A673 (cell line): ENCODE measurements at regions not wholly inside any gene's neighbourhood (a gene's known extent, or its start where the extent isn't known, plus 50 kb on each side); places are given as distances from the start of the nearest gene placed in this dataset.

Experiments used
- BruUV-seq: library from RNA; stranded (reverse); fragments of 400-500 nt; replicated peaks from 2 replicates; lab custom pipeline; 2021; lab: Mats Ljungman, UMichigan
- CTCF ChIA-PET: fragments of 300-600 bp; sonication (Branson Sonifier 250); formaldehyde crosslinking; loops from one replicate; lab custom pipeline; 2022; ENCODE audit warnings: antibody characterized with exemption; lab: Charles Lee
- POLR2A ChIA-PET: fragments of 300-600 bp; sonication (Branson Sonifier 250); formaldehyde crosslinking; loops from one replicate; lab custom pipeline; 2022; ENCODE audit warnings: antibody characterized with exemption; ENCODE audit not compliant: low non-redundant PET; lab: Charles Lee
- DNase-seq: peaks from one replicate; pipeline ENCODE4 v3.0.0-alpha.2; 2015; ENCODE audit warnings: low spot score
- H3K27ac ChIP-seq: fragments of 200-600 bp; sonication (generic); 2 replicates; pipeline ENCODE4 v1.5.1; 2016; ENCODE audit warnings: mixed run types, low read depth, mild to moderate bottlenecking, mixed read lengths, antibody characterized with exemption, low read length; ENCODE audit not compliant: poor library complexity, severe bottlenecking
- H3K27me3 ChIP-seq: fragments of 200-600 bp; sonication (generic); replicated peaks from 2 replicates; pipeline ENCODE4 v1.6.1; 2017; ENCODE audit warnings: mixed run types, low read depth, mild to moderate bottlenecking, mixed read lengths, antibody characterized with exemption, low read length; ENCODE audit not compliant: insufficient read depth, poor library complexity
- H3K36me3 ChIP-seq: fragments of 200-600 bp; sonication (generic); 2 replicates; pipeline ENCODE4 v1.6.1; 2016; ENCODE audit warnings: mixed run types, mild to moderate bottlenecking, mixed read lengths, antibody characterized with exemption, low read length; ENCODE audit not compliant: insufficient read depth, poor library complexity, severe bottlenecking
- H3K4me1 ChIP-seq: fragments of 200-600 bp; sonication (generic); 2 replicates; pipeline ENCODE4 v1.6.1; 2017; ENCODE audit warnings: mixed run types, mild to moderate bottlenecking, mixed read lengths, antibody characterized with exemption, low read length; ENCODE audit not compliant: insufficient read depth, poor library complexity, severe bottlenecking
- H3K4me3 ChIP-seq: fragments of 200-600 bp; sonication (generic); 2 replicates; pipeline ENCODE4 v1.5.1; 2016; ENCODE audit warnings: low read depth, mixed run types, mild to moderate bottlenecking, mixed read lengths, low read length; ENCODE audit not compliant: poor library complexity, severe bottlenecking
- H3K9me3 ChIP-seq: fragments of 200-600 bp; sonication (generic); 2 replicates; pipeline ENCODE4 v1.6.1; 2016; ENCODE audit warnings: mixed run types, low read depth, mild to moderate bottlenecking, mixed read lengths, antibody characterized with exemption, low read length; ENCODE audit not compliant: poor library complexity, severe bottlenecking
- EZH2 ChIP-seq: fragments of 200-600 bp; sonication (generic); IDR thresholded peaks from 2 replicates; pipeline ENCODE4 v1.6.1; 2017; ENCODE audit warnings: borderline replicate concordance, low read depth, mild to moderate bottlenecking, mixed read lengths, antibody characterized with exemption, low read length; ENCODE audit not compliant: poor library complexity, severe bottlenecking
- intact Hi-C: fragments of 100-400 bp; cut with micrococcal nuclease; formaldehyde crosslinking; loops from one replicate; pipeline ENCODE4 v1.10.0; 2022; ENCODE audit not compliant: unreplicated experiment
- TF ChIP-seq, protein P1 (sequence below): fragments of 300-800, 200-600 bp; sonication (generic); conservative IDR thresholded peaks from 2 replicates; pipeline ENCODE4 v1.5.1; 2017; ENCODE audit warnings: low read depth, mild to moderate bottlenecking, antibody characterized with exemption, low read length, moderate library complexity, mixed read lengths

DNA sequence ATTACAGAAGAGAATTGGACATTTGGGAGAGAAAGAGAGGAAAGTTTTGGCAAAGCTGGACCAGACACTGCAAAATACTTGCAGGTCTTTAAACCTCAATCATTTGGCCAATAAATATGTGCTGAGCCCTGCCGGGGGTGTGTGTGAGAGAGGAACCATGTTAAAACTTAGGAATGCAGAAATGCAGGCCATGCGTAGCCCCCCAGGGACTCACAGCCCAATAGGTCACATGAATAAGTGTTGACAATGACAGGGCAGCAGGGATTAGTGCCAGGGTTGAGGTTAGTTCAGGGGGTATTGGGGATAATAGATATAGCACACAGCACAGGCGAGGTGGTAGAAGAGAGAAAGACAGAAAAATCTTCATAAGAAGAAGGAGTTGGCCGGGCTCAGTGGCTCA lies 113.3 kb upstream of the ADAMTS18 start:
- Histone ChIP-seq H3K4me1 (no peaks in the 10 kb centered on the region), H3K36me3 (no peaks in the 10 kb centered on the region), H3K27ac (no peak overlapping the region), H3K4me3 (no peak overlapping the region), H3K9me3 (no peaks in the 10 kb centered on the region), H3K27me3 (peaks cover 15% of the 10 kb centered on the region)
- CTCF ChIA-PET: no interaction called here
- intact Hi-C loops: no loop called here
- TF ChIP-seq EZH2: no peak
- TF ChIP-seq, protein P1, sequence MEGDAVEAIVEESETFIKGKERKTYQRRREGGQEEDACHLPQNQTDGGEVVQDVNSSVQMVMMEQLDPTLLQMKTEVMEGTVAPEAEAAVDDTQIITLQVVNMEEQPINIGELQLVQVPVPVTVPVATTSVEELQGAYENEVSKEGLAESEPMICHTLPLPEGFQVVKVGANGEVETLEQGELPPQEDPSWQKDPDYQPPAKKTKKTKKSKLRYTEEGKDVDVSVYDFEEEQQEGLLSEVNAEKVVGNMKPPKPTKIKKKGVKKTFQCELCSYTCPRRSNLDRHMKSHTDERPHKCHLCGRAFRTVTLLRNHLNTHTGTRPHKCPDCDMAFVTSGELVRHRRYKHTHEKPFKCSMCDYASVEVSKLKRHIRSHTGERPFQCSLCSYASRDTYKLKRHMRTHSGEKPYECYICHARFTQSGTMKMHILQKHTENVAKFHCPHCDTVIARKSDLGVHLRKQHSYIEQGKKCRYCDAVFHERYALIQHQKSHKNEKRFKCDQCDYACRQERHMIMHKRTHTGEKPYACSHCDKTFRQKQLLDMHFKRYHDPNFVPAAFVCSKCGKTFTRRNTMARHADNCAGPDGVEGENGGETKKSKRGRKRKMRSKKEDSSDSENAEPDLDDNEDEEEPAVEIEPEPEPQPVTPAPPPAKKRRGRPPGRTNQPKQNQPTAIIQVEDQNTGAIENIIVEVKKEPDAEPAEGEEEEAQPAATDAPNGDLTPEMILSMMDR: no peak
- POLR2A ChIA-PET: no interaction called here
- no peak for DNase-seq
- BruUV-seq: no TSS peak

DNA sequence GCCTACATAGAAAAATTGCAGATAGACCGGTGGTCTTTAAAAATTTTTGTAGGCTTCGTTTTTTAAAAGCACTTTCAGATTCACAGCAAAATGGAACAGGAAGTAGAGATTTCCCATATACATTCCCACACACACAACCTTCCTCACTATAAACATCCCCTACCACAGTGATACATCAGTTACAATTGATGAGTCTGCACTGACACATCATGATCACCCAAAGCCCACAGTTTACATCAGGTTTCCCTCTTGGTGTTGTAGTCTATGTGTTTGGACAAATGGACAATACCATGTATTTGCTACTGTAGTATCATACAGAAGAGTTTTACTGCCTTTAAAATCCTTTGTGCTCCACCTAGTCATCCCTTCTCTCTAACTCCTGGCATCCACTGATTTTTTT lies 113.9 kb upstream of the ADAMTS18 start:
- no peak overlapping the region for H3K4me3 ChIP-seq
- ChIA-PET CTCF (no interaction called here), POLR2A (no interaction called here)
- BruUV-seq: no TSS peak
- intact Hi-C loops: no loop called here
- H3K27me3 ChIP-seq: peaks cover 15% of the 10 kb centered on the region
- H3K9me3 ChIP-seq: no peaks in the 10 kb centered on the region
- DNase-seq: no peak
- H3K27ac ChIP-seq: no peak overlapping the region
- no peaks in the 10 kb centered on the region for H3K36me3 ChIP-seq
- TF ChIP-seq, protein P1: no peak
- TF ChIP-seq EZH2: no peak
- no peaks in the 10 kb centered on the region for H3K4me1 ChIP-seq

DNA sequence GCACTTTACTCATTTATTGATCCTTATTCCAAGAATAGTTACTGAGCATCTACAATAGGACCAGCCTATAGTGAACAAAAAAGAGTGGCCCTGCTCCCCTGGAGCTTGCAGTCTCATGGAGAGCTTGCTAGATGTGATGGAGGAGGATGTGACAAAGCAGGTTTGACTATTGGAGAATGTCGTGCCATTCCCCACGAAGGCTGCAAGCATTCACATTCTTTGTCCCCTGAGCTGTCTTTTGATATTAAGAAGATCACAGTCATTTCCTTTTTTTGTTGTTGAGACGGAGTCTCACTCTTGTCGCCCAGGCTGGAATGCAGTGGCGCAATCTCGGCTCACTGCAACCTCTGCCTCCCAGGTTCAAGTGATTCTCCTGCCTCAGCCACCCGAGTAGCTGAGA lies 115.0 kb upstream of the ADAMTS18 start:
- peaks cover 22% of the 10 kb centered on the region for H3K27me3 ChIP-seq
- H3K9me3 ChIP-seq: no peaks in the 10 kb centered on the region
- no peak overlapping the region for H3K27ac ChIP-seq
- BruUV-seq: no TSS peak
- no peaks in the 10 kb centered on the region for H3K4me1 ChIP-seq
- no peak overlapping the region for H3K4me3 ChIP-seq
- H3K36me3 ChIP-seq: no peaks in the 10 kb centered on the region
- no peak for DNase-seq
- intact Hi-C loops: no loop called here
- ChIA-PET CTCF (no interaction called here), POLR2A (no interaction called here)
- no peak for TF ChIP-seq EZH2
- TF ChIP-seq, protein P1: no peak
